ENCODE measurements at regions not wholly inside any gene's neighbourhood (a gene's known extent, or its start where the extent isn't known, plus 50 kb on each side); places are given as distances from the start of the nearest gene placed in this dataset.

- DNase-seq (ENCODE audit: low read depth) = no peak
- H3K4me3 ChIP-seq (ENCODE audit: low read depth, low read length) = no peak overlapping the region
- TF ChIP-seq POLR2A (IDR thresholded peaks at IDR 0.05; ENCODE audit: extremely low read depth, insufficient read length) (no peak), CTCF (IDR thresholded peaks at IDR 0.05; ENCODE audit: low read depth, low read length) (no peak), MAX (IDR thresholded peaks at IDR 0.05; ENCODE audit: low read depth, low read length) (no peak), MYC (IDR thresholded peaks at IDR 0.05; ENCODE audit: low read depth, low read length) (no peak)
These were observed 257.0 kb downstream of the TTC32 start for GRCh38 chr2:19644763-19645162.

- TF ChIP-seq POLR2A (IDR thresholded peaks at IDR 0.05; ENCODE audit: extremely low read depth, insufficient read length) = no peak
- no peak for TF ChIP-seq CTCF (IDR thresholded peaks at IDR 0.05; ENCODE audit: low read depth, low read length)
- TF ChIP-seq MYC (IDR thresholded peaks at IDR 0.05; ENCODE audit: low read depth, low read length) = no peak
- TF ChIP-seq MAX (IDR thresholded peaks at IDR 0.05; ENCODE audit: low read depth, low read length) = no peak
- H3K4me3 ChIP-seq (ENCODE audit: low read depth, low read length) = no peak overlapping the region
- no peak for DNase-seq (ENCODE audit: low read depth)
These were observed 258.7 kb downstream of the TTC32 start for GRCh38 chr2:19643117-19643518.

- DNase-seq (ENCODE audit: low read depth) = no peak
- no peak overlapping the region for H3K4me3 ChIP-seq (ENCODE audit: low read depth, low read length)
- TF ChIP-seq CTCF (IDR thresholded peaks at IDR 0.05; ENCODE audit: low read depth, low read length) (no peak), MYC (IDR thresholded peaks at IDR 0.05; ENCODE audit: low read depth, low read length) (no peak), MAX (IDR thresholded peaks at IDR 0.05; ENCODE audit: low read depth, low read length) (no peak), POLR2A (IDR thresholded peaks at IDR 0.05; ENCODE audit: extremely low read depth, insufficient read length) (no peak)
These were observed 259.3 kb downstream of the TTC32 start for GRCh38 chr2:19642501-19642900.

- no peak overlapping the region for H3K4me3 ChIP-seq (ENCODE audit: low read depth, low read length)
- TF ChIP-seq MYC (IDR thresholded peaks at IDR 0.05; ENCODE audit: low read depth, low read length) (no peak), POLR2A (IDR thresholded peaks at IDR 0.05; ENCODE audit: extremely low read depth, insufficient read length) (no peak), MAX (IDR thresholded peaks at IDR 0.05; ENCODE audit: low read depth, low read length) (no peak), CTCF (IDR thresholded peaks at IDR 0.05; ENCODE audit: low read depth, low read length) (no peak)
- no peak for DNase-seq (ENCODE audit: low read depth)
These were observed 265.8 kb downstream of the TTC32 start for GRCh38 chr2:19635951-19636510.

- no peak overlapping the region for H3K4me3 ChIP-seq (ENCODE audit: low read depth, low read length)
- TF ChIP-seq CTCF (IDR thresholded peaks at IDR 0.05; ENCODE audit: low read depth, low read length) = no peak
- TF ChIP-seq MAX (IDR thresholded peaks at IDR 0.05; ENCODE audit: low read depth, low read length) = no peak
- no peak for TF ChIP-seq MYC (IDR thresholded peaks at IDR 0.05; ENCODE audit: low read depth, low read length)
- no peak for TF ChIP-seq POLR2A (IDR thresholded peaks at IDR 0.05; ENCODE audit: extremely low read depth, insufficient read length)
- no peak for DNase-seq (ENCODE audit: low read depth)
These were observed 269.3 kb downstream of the TTC32 start for GRCh38 chr2:19632403-19632991.
